H9 (cell line): ENCODE measurements at regions not wholly inside any gene's neighbourhood (a gene's known extent, or its start where the extent isn't known, plus 50 kb on each side); places are given as distances from the start of the nearest gene placed in this dataset.

Experiments
- DNase-seq: peaks from one replicate; pipeline ENCODE4 v3.0.0-alpha.2; 2017
- H2AFZ ChIP-seq: one replicate; pipeline ENCODE4 v1.6.1; 2013; ENCODE audit warnings: mild to moderate bottlenecking, low read length, control low read depth, moderate library complexity
- H2AK5ac ChIP-seq: 2 replicates; pipeline ENCODE4 v1.6.1; 2013; ENCODE audit warnings: low read length, control low read depth, mixed read lengths; ENCODE audit not compliant: insufficient read length
- H2BK120ac ChIP-seq: one replicate; pipeline ENCODE4 v1.6.1; 2013; ENCODE audit warnings: low read depth, mild to moderate bottlenecking, low read length, control low read depth, inconsistent platforms; ENCODE audit not compliant: poor library complexity, severe bottlenecking
- H2BK12ac ChIP-seq: 2 replicates; pipeline ENCODE4 v1.6.1; 2013; ENCODE audit warnings: low read length, control low read depth, mixed read lengths, low read depth; ENCODE audit not compliant: insufficient read length
- H2BK15ac ChIP-seq: 2 replicates; pipeline ENCODE4 v1.6.1; 2013; ENCODE audit warnings: low read depth, low read length, control low read depth
- H2BK20ac ChIP-seq: one replicate; pipeline ENCODE4 v1.6.1; 2013; ENCODE audit warnings: low read depth, mild to moderate bottlenecking, low read length, control low read depth, inconsistent platforms; ENCODE audit not compliant: poor library complexity, severe bottlenecking
- H2BK5ac ChIP-seq: 2 replicates; pipeline ENCODE4 v1.6.1; 2013; ENCODE audit warnings: low read length, control low read depth, mixed read lengths; ENCODE audit not compliant: insufficient read length
- H3K14ac ChIP-seq: 2 replicates; pipeline ENCODE4 v1.6.1; 2013; ENCODE audit warnings: low read length, control low read depth; ENCODE audit not compliant: insufficient read depth
- H3K18ac ChIP-seq: 2 replicates; pipeline ENCODE4 v1.6.1; 2013; ENCODE audit warnings: low read depth, mild to moderate bottlenecking, mixed read lengths, low read length, control low read depth; ENCODE audit not compliant: insufficient read length
- H3K23ac ChIP-seq: 2 replicates; pipeline ENCODE4 v1.6.1; 2013; ENCODE audit warnings: low read length, control low read depth, mixed read lengths, low read depth; ENCODE audit not compliant: insufficient read length
- H3K23me2 ChIP-seq: 2 replicates; pipeline ENCODE4 v1.6.1; 2013; ENCODE audit warnings: low read depth, mild to moderate bottlenecking, mixed read lengths, low read length, control low read depth; ENCODE audit not compliant: insufficient read length, poor library complexity, severe bottlenecking
- H3K27ac ChIP-seq: 2 replicates; pipeline ENCODE4 v1.5.1; 2013; ENCODE audit warnings: low read length, control low read depth, mixed read lengths, low read depth; ENCODE audit not compliant: insufficient read length
- H3K27me3 ChIP-seq: 2 replicates; pipeline ENCODE4 v1.6.1; 2013; ENCODE audit warnings: low read length, control low read depth, inconsistent platforms; ENCODE audit not compliant: insufficient read depth
- H3K4ac ChIP-seq: 2 replicates; pipeline ENCODE4 v1.6.1; 2013; ENCODE audit warnings: low read depth, mild to moderate bottlenecking, control low read depth, inconsistent platforms, low read length, moderate library complexity
- H3K4me1 ChIP-seq: 2 replicates; pipeline ENCODE4 v1.6.1; 2013; ENCODE audit warnings: low read length, control low read depth, inconsistent platforms; ENCODE audit not compliant: insufficient read depth
- H3K4me2 ChIP-seq: 2 replicates; pipeline ENCODE4 v1.6.1; 2013; ENCODE audit warnings: low read length, control low read depth, mixed read lengths; ENCODE audit not compliant: insufficient read length, insufficient read depth
- H3K56ac ChIP-seq: 2 replicates; pipeline ENCODE4 v1.6.1; 2013; ENCODE audit warnings: low read depth, mild to moderate bottlenecking, mixed read lengths, low read length, control low read depth; ENCODE audit not compliant: insufficient read length
- H3K79me1 ChIP-seq: 2 replicates; pipeline ENCODE4 v1.6.1; 2013; ENCODE audit warnings: low read depth, mild to moderate bottlenecking, moderate library complexity, low read length, control low read depth, inconsistent platforms; ENCODE audit not compliant: insufficient read depth, poor library complexity, severe bottlenecking
- H3K79me2 ChIP-seq: 2 replicates; pipeline ENCODE4 v1.6.1; 2013; ENCODE audit warnings: low read length, control low read depth, inconsistent platforms; ENCODE audit not compliant: insufficient read depth
- H3K9ac ChIP-seq: 2 replicates; pipeline ENCODE4 v1.6.1; 2013; ENCODE audit warnings: low read length, control low read depth, mixed read lengths; ENCODE audit not compliant: insufficient read length; ENCODE audit errors: extremely low read depth
- H3K9me3 ChIP-seq: one replicate; pipeline ENCODE4 v1.6.1; 2013; ENCODE audit warnings: low read depth, low read length, inconsistent platforms; ENCODE audit not compliant: control insufficient read depth
- H3T11ph ChIP-seq: one replicate; pipeline ENCODE4 v1.6.1; 2013; ENCODE audit warnings: mild to moderate bottlenecking, low read length, control low read depth, inconsistent platforms
- H4K20me1 ChIP-seq: one replicate; pipeline ENCODE4 v1.6.1; 2013; ENCODE audit not compliant: control insufficient read depth, insufficient read length, insufficient read depth
- H4K5ac ChIP-seq: 2 replicates; pipeline ENCODE4 v1.6.1; 2013; ENCODE audit warnings: low read depth, mild to moderate bottlenecking, mixed read lengths, low read length, control low read depth; ENCODE audit not compliant: insufficient read length
- H4K8ac ChIP-seq: replicated peaks from 2 replicates; pipeline ENCODE4 v1.6.1; 2013; ENCODE audit warnings: low read length, control low read depth, mixed read lengths, low read depth; ENCODE audit not compliant: insufficient read length
- H4K91ac ChIP-seq: 2 replicates; pipeline ENCODE4 v1.6.1; 2013; ENCODE audit warnings: low read depth, mild to moderate bottlenecking, moderate library complexity, mixed read lengths, low read length, control low read depth; ENCODE audit not compliant: insufficient read length
- H3K27ac Mint-ChIP-seq, 3 experiments: 2 replicates in 2 of 3; 3 replicates in 1 of 3; pipeline ENCODE4 v1.8.0; 2020 to 2021; ENCODE audit warnings: mixed read lengths in 3 of 3, mild to moderate bottlenecking in 1 of 3, moderate library complexity in 1 of 3
- H3K27me3 Mint-ChIP-seq: 2 replicates; pipeline ENCODE4 v1.8.0; 2021; ENCODE audit warnings: low read depth, mild to moderate bottlenecking, moderate library complexity, mixed read lengths
- H3K36me3 Mint-ChIP-seq, 3 experiments: 2 replicates in 2 of 3; 3 replicates in 1 of 3; pipeline ENCODE4 v1.8.0; 2020 to 2021; ENCODE audit warnings: low read depth in 3 of 3, mixed read lengths in 3 of 3; ENCODE audit not compliant: insufficient read depth in 1 of 3
- H3K4me1 Mint-ChIP-seq, 2 experiments: 2 replicates each; pipeline ENCODE4 v1.8.0; 2020; ENCODE audit warnings: mixed read lengths in 2 of 2
- H3K4me3 Mint-ChIP-seq, 2 experiments: 2 replicates in 1 of 2; 3 replicates in 1 of 2; pipeline ENCODE4 v1.8.0; 2020 to 2021; ENCODE audit warnings: mild to moderate bottlenecking in 2 of 2, mixed read lengths in 2 of 2, moderate library complexity in 1 of 2
- H3K9me3 Mint-ChIP-seq, 2 experiments: 2 replicates in 1 of 2; 3 replicates in 1 of 2; pipeline ENCODE4 v1.8.0; 2020; ENCODE audit warnings: mild to moderate bottlenecking in 2 of 2, mixed read lengths in 2 of 2, moderate library complexity in 1 of 2
- WGBS: extraction: QIAGEN DNeasy Blood & Tissue Kit; methylation state at CpG from one replicate; pipeline ENCODE4 v1.1.7; 2013; ENCODE audit warnings: missing lambda C conversion rate, low lambda C conversion rate, mixed read lengths; ENCODE audit not compliant: insufficient read length; ENCODE audit errors: extremely low coverage; 5-methylcytosine and 5-hydroxymethylcytosine counted together
- TF ChIP-seq, protein P1 (sequence below): fragments of 200-600 bp; sonication (generic); conservative IDR thresholded peaks from 3 replicates; pipeline ENCODE4 v1.8.0; 2021; ENCODE audit warnings: antibody characterized with exemption, mild to moderate bottlenecking

DNA sequence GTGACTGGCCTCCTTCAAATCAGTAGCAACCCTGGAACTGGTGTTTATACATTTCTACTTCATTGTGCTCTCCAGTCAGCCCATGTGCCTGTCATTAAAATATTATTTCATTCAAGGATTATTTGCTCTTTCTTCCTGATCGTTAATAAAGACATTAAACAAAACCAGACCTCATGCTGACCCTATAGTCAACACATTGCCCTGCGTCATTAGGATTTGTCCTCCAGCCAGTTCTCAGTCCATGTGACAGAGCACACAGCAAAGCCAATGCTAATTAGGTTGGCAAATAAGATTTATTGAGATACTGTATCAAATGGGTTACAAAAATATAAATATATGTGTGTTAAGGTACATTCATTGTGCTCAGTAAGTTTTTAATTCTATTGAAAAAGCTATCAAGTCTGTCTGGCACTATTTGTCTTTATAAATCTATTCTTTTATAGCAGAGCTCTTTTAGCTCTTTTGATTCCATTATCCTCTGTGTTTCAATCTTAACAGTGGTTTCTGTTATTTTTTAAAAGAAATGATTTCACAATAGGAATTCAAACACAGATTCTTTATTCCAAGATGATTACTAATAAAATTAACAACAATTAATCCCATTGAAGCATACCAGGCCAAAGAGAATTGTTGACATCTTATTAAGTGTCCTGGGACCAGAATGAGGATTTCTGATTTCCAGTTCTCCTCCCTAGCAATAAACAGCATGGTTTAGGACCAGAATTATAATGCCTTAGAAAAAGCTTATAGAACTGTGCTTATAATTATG is 209.4 kb upstream of the RGMB start:
- H3K27ac Mint-ChIP-seq: no peak overlapping the region
- H3K4me1 Mint-ChIP-seq: peaks cover 19 to 23% of the 10 kb centered on the region in 2 experiments
- H3K56ac ChIP-seq: no peak overlapping the region
- H2BK12ac ChIP-seq: no peak overlapping the region
- H3K9ac ChIP-seq: no peak overlapping the region
- WGBS: no CpG with 5 or more reads among the region's 2 CpGs
- H3K23ac ChIP-seq: no peak overlapping the region
- H3K9me3 ChIP-seq: no peaks in the 10 kb centered on the region
- no peak for DNase-seq
- H4K91ac ChIP-seq: no peak overlapping the region
- no peaks in the 10 kb centered on the region for H3K4me1 ChIP-seq
- H3K4ac ChIP-seq: no peak overlapping the region
- no peaks in the 10 kb centered on the region for H3K23me2 ChIP-seq
- no peak overlapping the region for H2AFZ ChIP-seq
- no peaks in the 10 kb centered on the region for H3K79me2 ChIP-seq
- no peak overlapping the region for H3T11ph ChIP-seq
- no peak overlapping the region for H2BK15ac ChIP-seq
- no peaks in the 10 kb centered on the region for H4K20me1 ChIP-seq
- H4K5ac ChIP-seq: no peak overlapping the region
- H3K18ac ChIP-seq: no peak overlapping the region
- no peak overlapping the region for H2AK5ac ChIP-seq
- no peaks in the 10 kb centered on the region for H3K36me3 Mint-ChIP-seq
- no peaks in the 10 kb centered on the region for H3K9me3 Mint-ChIP-seq
- no peak overlapping the region for H3K4me3 Mint-ChIP-seq
- no peak overlapping the region for H2BK20ac ChIP-seq
- no peaks in the 10 kb centered on the region for H3K79me1 ChIP-seq
- TF ChIP-seq, protein P1, sequence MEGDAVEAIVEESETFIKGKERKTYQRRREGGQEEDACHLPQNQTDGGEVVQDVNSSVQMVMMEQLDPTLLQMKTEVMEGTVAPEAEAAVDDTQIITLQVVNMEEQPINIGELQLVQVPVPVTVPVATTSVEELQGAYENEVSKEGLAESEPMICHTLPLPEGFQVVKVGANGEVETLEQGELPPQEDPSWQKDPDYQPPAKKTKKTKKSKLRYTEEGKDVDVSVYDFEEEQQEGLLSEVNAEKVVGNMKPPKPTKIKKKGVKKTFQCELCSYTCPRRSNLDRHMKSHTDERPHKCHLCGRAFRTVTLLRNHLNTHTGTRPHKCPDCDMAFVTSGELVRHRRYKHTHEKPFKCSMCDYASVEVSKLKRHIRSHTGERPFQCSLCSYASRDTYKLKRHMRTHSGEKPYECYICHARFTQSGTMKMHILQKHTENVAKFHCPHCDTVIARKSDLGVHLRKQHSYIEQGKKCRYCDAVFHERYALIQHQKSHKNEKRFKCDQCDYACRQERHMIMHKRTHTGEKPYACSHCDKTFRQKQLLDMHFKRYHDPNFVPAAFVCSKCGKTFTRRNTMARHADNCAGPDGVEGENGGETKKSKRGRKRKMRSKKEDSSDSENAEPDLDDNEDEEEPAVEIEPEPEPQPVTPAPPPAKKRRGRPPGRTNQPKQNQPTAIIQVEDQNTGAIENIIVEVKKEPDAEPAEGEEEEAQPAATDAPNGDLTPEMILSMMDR: no peak
- no peaks in the 10 kb centered on the region for H3K27me3 ChIP-seq
- no peak overlapping the region for H4K8ac ChIP-seq
- H3K14ac ChIP-seq: no peak overlapping the region
- no peak overlapping the region for H3K4me2 ChIP-seq
- no peak overlapping the region for H2BK120ac ChIP-seq
- no peaks in the 10 kb centered on the region; the same call in none of the 2 replicates for H3K27me3 Mint-ChIP-seq
- no peak overlapping the region for H2BK5ac ChIP-seq
- no peak overlapping the region for H3K27ac ChIP-seq
